HG03521 (cell line): ENCODE measurements at regions not wholly inside any gene's neighbourhood (a gene's known extent, or its start where the extent isn't known, plus 50 kb on each side); places are given as distances from the start of the nearest gene placed in this dataset.
"Not testable (repeated sequence)": the region's sequence is repeated elsewhere in the genome, so short reads cannot be mapped to it uniquely, and the experiment has no call there.

Experiments
- ATAC-seq: cut with Tn5 transposase; IDR thresholded peaks from one replicate; pipeline ENCODE4 v1.9.1; 2021; ENCODE audit warnings: mild to moderate bottlenecking, moderate library complexity; ENCODE audit not compliant: unreplicated experiment

- not testable (repeated sequence) for ATAC-seq
These were observed 243.8 kb upstream of the PROK2 start for GRCh38 chr3:72028726-72029125.

GRCh38 chr3:72028307-72028706, 243.4 kb upstream of the PROK2 start:
- ATAC-seq, result not testable (repeated sequence)

GRCh38 chr3:72027728-72028127, 242.8 kb upstream of the PROK2 start:
- ATAC-seq, result not testable (repeated sequence)

- no peak for ATAC-seq
These were observed 237.1 kb upstream of the PROK2 start for GRCh38 chr3:72022027-72022426.

GRCh38 chr3:72021531-72021930, 236.6 kb upstream of the PROK2 start:
- ATAC-seq, result no peak

GRCh38 chr3:72018343-72018984, 233.5 kb upstream of the PROK2 start:
- ATAC-seq, result no peak

GRCh38 chr3:72017935-72018334, 233.0 kb upstream of the PROK2 start:
- ATAC-seq, result no peak

GRCh38 chr3:72017311-72017710, 232.4 kb upstream of the PROK2 start:
- ATAC-seq, result no peak

- no peak for ATAC-seq
These were observed 230.5 kb upstream of the PROK2 start for GRCh38 chr3:72015463-72015862.

- no peak for ATAC-seq
These were observed 228.1 kb upstream of the PROK2 start for GRCh38 chr3:72013084-72013483.

GRCh38 chr3:72012363-72012762, 227.4 kb upstream of the PROK2 start:
- no peak for ATAC-seq

- ATAC-seq, result no peak
These were observed 226.5 kb upstream of the PROK2 start for GRCh38 chr3:72011485-72011884.

GRCh38 chr3:72009851-72010443, 225.0 kb upstream of the PROK2 start:
- no peak for ATAC-seq

GRCh38 chr3:72008226-72008996, 223.5 kb upstream of the PROK2 start:
- ATAC-seq, result no peak

GRCh38 chr3:72006631-72007556, 221.9 kb upstream of the PROK2 start:
- no peak for ATAC-seq

- ATAC-seq, result no peak
These were observed 219.9 kb upstream of the PROK2 start for GRCh38 chr3:72004749-72005292.

GRCh38 chr3:72003936-72004335, 219.0 kb upstream of the PROK2 start:
- no peak for ATAC-seq

GRCh38 chr3:72001758-72002157, 216.8 kb upstream of the PROK2 start:
- ATAC-seq, result no peak

- ATAC-seq, result no peak
These were observed 214.2 kb upstream of the PROK2 start for GRCh38 chr3:71998995-71999673.

GRCh38 chr3:71997066-71997653, 212.2 kb upstream of the PROK2 start:
- no peak for ATAC-seq
